HL-60 (cell line): ENCODE measurements at regions not wholly inside any gene's neighbourhood (a gene's known extent, or its start where the extent isn't known, plus 50 kb on each side); places are given as distances from the start of the nearest gene placed in this dataset.

Experiments
- GABPA ChIP-seq: IDR thresholded peaks from 2 replicates; pipeline ENCODE4 v1.6.1; 2012; ENCODE audit warnings: low read depth
- TF ChIP-seq, protein P1 (sequence below): IDR thresholded peaks from one replicate; pipeline ENCODE4 v1.5.1; 2011; ENCODE audit warnings: low read length, control low read depth, inconsistent platforms; ENCODE audit not compliant: insufficient read depth
- TF ChIP-seq, protein P2 (sequence below): IDR thresholded peaks from 2 replicates; pipeline ENCODE4 v1.6.1; 2012; ENCODE audit warnings: low read depth; ENCODE audit not compliant: insufficient replicate concordance

- TF ChIP-seq, protein P1, sequence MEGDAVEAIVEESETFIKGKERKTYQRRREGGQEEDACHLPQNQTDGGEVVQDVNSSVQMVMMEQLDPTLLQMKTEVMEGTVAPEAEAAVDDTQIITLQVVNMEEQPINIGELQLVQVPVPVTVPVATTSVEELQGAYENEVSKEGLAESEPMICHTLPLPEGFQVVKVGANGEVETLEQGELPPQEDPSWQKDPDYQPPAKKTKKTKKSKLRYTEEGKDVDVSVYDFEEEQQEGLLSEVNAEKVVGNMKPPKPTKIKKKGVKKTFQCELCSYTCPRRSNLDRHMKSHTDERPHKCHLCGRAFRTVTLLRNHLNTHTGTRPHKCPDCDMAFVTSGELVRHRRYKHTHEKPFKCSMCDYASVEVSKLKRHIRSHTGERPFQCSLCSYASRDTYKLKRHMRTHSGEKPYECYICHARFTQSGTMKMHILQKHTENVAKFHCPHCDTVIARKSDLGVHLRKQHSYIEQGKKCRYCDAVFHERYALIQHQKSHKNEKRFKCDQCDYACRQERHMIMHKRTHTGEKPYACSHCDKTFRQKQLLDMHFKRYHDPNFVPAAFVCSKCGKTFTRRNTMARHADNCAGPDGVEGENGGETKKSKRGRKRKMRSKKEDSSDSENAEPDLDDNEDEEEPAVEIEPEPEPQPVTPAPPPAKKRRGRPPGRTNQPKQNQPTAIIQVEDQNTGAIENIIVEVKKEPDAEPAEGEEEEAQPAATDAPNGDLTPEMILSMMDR, result no peak
- TF ChIP-seq, protein P2, sequence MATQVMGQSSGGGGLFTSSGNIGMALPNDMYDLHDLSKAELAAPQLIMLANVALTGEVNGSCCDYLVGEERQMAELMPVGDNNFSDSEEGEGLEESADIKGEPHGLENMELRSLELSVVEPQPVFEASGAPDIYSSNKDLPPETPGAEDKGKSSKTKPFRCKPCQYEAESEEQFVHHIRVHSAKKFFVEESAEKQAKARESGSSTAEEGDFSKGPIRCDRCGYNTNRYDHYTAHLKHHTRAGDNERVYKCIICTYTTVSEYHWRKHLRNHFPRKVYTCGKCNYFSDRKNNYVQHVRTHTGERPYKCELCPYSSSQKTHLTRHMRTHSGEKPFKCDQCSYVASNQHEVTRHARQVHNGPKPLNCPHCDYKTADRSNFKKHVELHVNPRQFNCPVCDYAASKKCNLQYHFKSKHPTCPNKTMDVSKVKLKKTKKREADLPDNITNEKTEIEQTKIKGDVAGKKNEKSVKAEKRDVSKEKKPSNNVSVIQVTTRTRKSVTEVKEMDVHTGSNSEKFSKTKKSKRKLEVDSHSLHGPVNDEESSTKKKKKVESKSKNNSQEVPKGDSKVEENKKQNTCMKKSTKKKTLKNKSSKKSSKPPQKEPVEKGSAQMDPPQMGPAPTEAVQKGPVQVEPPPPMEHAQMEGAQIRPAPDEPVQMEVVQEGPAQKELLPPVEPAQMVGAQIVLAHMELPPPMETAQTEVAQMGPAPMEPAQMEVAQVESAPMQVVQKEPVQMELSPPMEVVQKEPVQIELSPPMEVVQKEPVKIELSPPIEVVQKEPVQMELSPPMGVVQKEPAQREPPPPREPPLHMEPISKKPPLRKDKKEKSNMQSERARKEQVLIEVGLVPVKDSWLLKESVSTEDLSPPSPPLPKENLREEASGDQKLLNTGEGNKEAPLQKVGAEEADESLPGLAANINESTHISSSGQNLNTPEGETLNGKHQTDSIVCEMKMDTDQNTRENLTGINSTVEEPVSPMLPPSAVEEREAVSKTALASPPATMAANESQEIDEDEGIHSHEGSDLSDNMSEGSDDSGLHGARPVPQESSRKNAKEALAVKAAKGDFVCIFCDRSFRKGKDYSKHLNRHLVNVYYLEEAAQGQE, result no peak
- no peak for TF ChIP-seq GABPA
These were observed 68.0 kb upstream of the TRPM1 start for GRCh38 chr15:31169558-31169957.
